Endothelial cell of umbilical vein (primary cell): ENCODE measurements at regions not wholly inside any gene's neighbourhood (a gene's known extent, or its start where the extent isn't known, plus 50 kb on each side); places are given as distances from the start of the nearest gene placed in this dataset.

ENCODE experiments used
- BruUV-seq: library from RNA; stranded (reverse); fragments of 400-500 nt; replicated peaks from 2 replicates; lab custom pipeline; 2021; lab: Mats Ljungman, UMichigan
- CTCF ChIA-PET: fragments of 300-600, 350-600 bp; sonication (Branson Sonifier 250); formaldehyde crosslinking; loops from one replicate; lab custom pipeline; 2021; ENCODE audit warnings: antibody characterized with exemption, inconsistent platforms; lab: Charles Lee
- POLR2A ChIA-PET: fragments of 300-600, 350-600 bp; sonication (Branson Sonifier 250); formaldehyde crosslinking; loops from one replicate; lab custom pipeline; 2021; ENCODE audit warnings: antibody characterized with exemption, inconsistent platforms; lab: Charles Lee
- DNase-seq: peaks from one replicate; pipeline ENCODE4 v3.0.0-alpha.2; 2011; ENCODE audit warnings: low read depth, low spot score
- FAIRE-seq: peaks from 2 replicates; lab custom pipeline; 2011; peaks lifted over from hg19 to GRCh38; lab: Jason Lieb, UNC
- H2AFZ ChIP-seq: 2 replicates; pipeline ENCODE4 v1.6.0; 2012; ENCODE audit warnings: low read depth, low read length, control low read depth, inconsistent platforms
- H3K27ac ChIP-seq: 2 replicates; pipeline ENCODE4 v1.5.1; 2011; ENCODE audit warnings: low read depth, mild to moderate bottlenecking, control low read depth, low read length, moderate library complexity; ENCODE audit not compliant: insufficient read depth
- H3K27me3 ChIP-seq, 2 experiments: 2 replicates each; pipeline versions ENCODE4 v1.6.0 to v1.6.1; 2011; ENCODE audit warnings: low read length in 2 of 2, mixed read lengths in 1 of 2; ENCODE audit not compliant: control insufficient read depth in 2 of 2, insufficient read depth in 2 of 2
- H3K36me3 ChIP-seq, 2 experiments: 2 replicates in 1 of 2; 3 replicates in 1 of 2; pipeline ENCODE4 v1.5.1; 2011; ENCODE audit warnings: low read length in 2 of 2, mild to moderate bottlenecking in 1 of 2, moderate library complexity in 1 of 2; ENCODE audit not compliant: control insufficient read depth in 2 of 2, insufficient read depth in 2 of 2; ENCODE audit errors: extremely low read depth in 1 of 2
- H3K4me1 ChIP-seq: 3 replicates; pipeline ENCODE4 v1.5.1; 2011; ENCODE audit warnings: mild to moderate bottlenecking, low read length; ENCODE audit not compliant: control insufficient read depth, insufficient read depth; ENCODE audit errors: extremely low read depth
- H3K4me2 ChIP-seq: 2 replicates; pipeline ENCODE4 v1.6.1; 2011; ENCODE audit warnings: low read length, control low read depth, mixed read lengths; ENCODE audit not compliant: insufficient read depth
- H3K4me3 ChIP-seq, 3 experiments: fragments of 200-600 bp in 1 of 3; sonication (generic), shearing (Covaris generic) in 1 of 3; replicated peaks in 1 of 3; 2 replicates each; pipeline ENCODE4 v1.5.1; 2011 to 2016; ENCODE audit warnings: control low read depth in 3 of 3, low read length in 3 of 3, mild to moderate bottlenecking in 2 of 3, inconsistent platforms in 1 of 3, low read depth in 1 of 3, moderate library complexity in 1 of 3; ENCODE audit not compliant: insufficient read depth in 1 of 3
- H3K79me2 ChIP-seq: 2 replicates; pipeline ENCODE4 v1.6.0; 2012; ENCODE audit warnings: low read length, inconsistent platforms; ENCODE audit not compliant: control insufficient read depth, insufficient read depth
- H3K9ac ChIP-seq: replicated peaks from 2 replicates; pipeline ENCODE3; 2011; ENCODE audit warnings: low read length, control low read depth; ENCODE audit not compliant: insufficient read depth; ENCODE audit errors: extremely low read depth
- H3K9me1 ChIP-seq: replicated peaks from 3 replicates; pipeline ENCODE4 v1.6.0; 2011; ENCODE audit warnings: mild to moderate bottlenecking, low read length; ENCODE audit not compliant: control insufficient read depth, insufficient read depth; ENCODE audit errors: extremely low read depth
- H3K9me3 ChIP-seq: replicated peaks from 2 replicates; pipeline ENCODE4 v1.5.1; 2012; ENCODE audit warnings: low read length, inconsistent platforms; ENCODE audit not compliant: control insufficient read depth, insufficient read depth
- H4K20me1 ChIP-seq: replicated peaks from 2 replicates; pipeline ENCODE3; 2011; ENCODE audit warnings: mild to moderate bottlenecking, low read length; ENCODE audit not compliant: control insufficient read depth, insufficient read depth; ENCODE audit errors: extremely low read depth
- EZH2 ChIP-seq: IDR thresholded peaks from 2 replicates; pipeline ENCODE4 v1.6.1; 2012; ENCODE audit warnings: borderline replicate concordance, low read depth, mild to moderate bottlenecking, moderate library complexity, low read length, inconsistent platforms; ENCODE audit not compliant: severe bottlenecking
- FOS ChIP-seq: IDR thresholded peaks from 2 replicates; pipeline ENCODE4 v1.6.1; 2011; ENCODE audit warnings: mild to moderate bottlenecking, low read length, moderate library complexity, borderline replicate concordance; ENCODE audit not compliant: insufficient read depth
- GATA2 ChIP-seq: IDR thresholded peaks from 2 replicates; pipeline ENCODE4 v1.7.0; 2011; ENCODE audit warnings: low read depth, mild to moderate bottlenecking, moderate library complexity, mixed read lengths, low read length; ENCODE audit not compliant: insufficient read length, insufficient read depth
- JUN ChIP-seq: IDR thresholded peaks from 2 replicates; pipeline ENCODE4 v1.6.1; 2011; ENCODE audit warnings: borderline replicate concordance, low read depth; ENCODE audit not compliant: insufficient read length, insufficient read depth
- MYC ChIP-seq: IDR thresholded peaks from one replicate; pipeline ENCODE4 v1.6.1; 2011; ENCODE audit warnings: mild to moderate bottlenecking, low read depth, low read length
- POLR2A ChIP-seq: IDR thresholded peaks from 2 replicates; pipeline ENCODE4 v1.6.1; 2012; ENCODE audit warnings: low read depth, mild to moderate bottlenecking, control low read depth, low read length
- POLR2AphosphoS5 ChIP-seq: IDR thresholded peaks from 2 replicates; pipeline ENCODE4 v1.6.1; 2012; ENCODE audit warnings: low read depth, mild to moderate bottlenecking, control low read depth, low read length, moderate library complexity; ENCODE audit not compliant: insufficient read depth
- dilution Hi-C: fragments of 300-500 bp; cut with MboI; formaldehyde crosslinking; loops from one replicate; pipeline ENCODE4 v1.15.0; 2019; ENCODE audit warnings: low sequenced_read_pairs; ENCODE audit not compliant: extremely low pct_ligation_motif_present
- intact Hi-C: fragments of 100-400 bp; cut with micrococcal nuclease; formaldehyde crosslinking; loops from one replicate; pipeline ENCODE4 v1.10.0; 2022
- TF ChIP-seq, protein P1 (sequence below): IDR thresholded peaks from 2 replicates; pipeline ENCODE4 v1.6.1; 2011; ENCODE audit not compliant: insufficient read depth, insufficient read length
- TF ChIP-seq, protein P2 (sequence below), 2 donors: IDR thresholded peaks; 1 replicate in 1 of 2; 2 replicates in 1 of 2; pipeline ENCODE4 v1.5.1; 2011; ENCODE audit warnings: low read length in 2 of 2, mild to moderate bottlenecking in 2 of 2, moderate library complexity in 2 of 2, control low read depth in 1 of 2, inconsistent platforms in 1 of 2, low read depth in 1 of 2; ENCODE audit not compliant: insufficient read depth in 1 of 2; ENCODE audit errors: extremely low read depth in 1 of 2

DNA sequence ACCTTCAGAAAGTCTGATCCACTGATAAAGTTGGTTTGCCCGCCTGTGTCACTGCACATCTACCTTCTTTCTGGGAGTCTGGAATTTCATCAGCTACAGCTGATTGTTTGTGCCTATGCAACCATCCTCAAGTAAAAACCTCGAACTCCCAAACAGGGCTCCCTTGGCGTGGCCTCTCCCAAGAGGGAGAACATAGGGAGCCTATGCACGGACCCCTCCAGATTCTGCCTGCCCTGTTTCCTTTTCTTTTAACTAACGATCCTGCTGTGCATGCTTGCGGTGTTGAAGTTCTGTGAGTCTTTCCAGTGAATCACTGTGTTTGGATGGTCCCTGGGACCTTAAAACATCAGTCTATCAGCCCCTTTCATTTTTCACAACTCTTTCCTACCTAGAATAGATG lies 226.9 kb upstream of the SEMA3D start:
- dilution Hi-C loops: no loop called here

More for the DNA sequence above, 226.9 kb upstream of the SEMA3D start:
- H3K4me2 ChIP-seq: no peak overlapping the region
- no peak for FAIRE-seq
- H3K36me3 ChIP-seq: no peaks in the 10 kb centered on the region
- no peaks in the 10 kb centered on the region for H3K9me3 ChIP-seq
- TF ChIP-seq, protein P1, sequence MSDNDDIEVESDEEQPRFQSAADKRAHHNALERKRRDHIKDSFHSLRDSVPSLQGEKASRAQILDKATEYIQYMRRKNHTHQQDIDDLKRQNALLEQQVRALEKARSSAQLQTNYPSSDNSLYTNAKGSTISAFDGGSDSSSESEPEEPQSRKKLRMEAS: no peak
- TF ChIP-seq MYC: no peak
- TF ChIP-seq GATA2: no peak
- no peak for TF ChIP-seq JUN
- no peak for TF ChIP-seq EZH2
- TF ChIP-seq POLR2AphosphoS5: no peak
- TF ChIP-seq, protein P2, sequence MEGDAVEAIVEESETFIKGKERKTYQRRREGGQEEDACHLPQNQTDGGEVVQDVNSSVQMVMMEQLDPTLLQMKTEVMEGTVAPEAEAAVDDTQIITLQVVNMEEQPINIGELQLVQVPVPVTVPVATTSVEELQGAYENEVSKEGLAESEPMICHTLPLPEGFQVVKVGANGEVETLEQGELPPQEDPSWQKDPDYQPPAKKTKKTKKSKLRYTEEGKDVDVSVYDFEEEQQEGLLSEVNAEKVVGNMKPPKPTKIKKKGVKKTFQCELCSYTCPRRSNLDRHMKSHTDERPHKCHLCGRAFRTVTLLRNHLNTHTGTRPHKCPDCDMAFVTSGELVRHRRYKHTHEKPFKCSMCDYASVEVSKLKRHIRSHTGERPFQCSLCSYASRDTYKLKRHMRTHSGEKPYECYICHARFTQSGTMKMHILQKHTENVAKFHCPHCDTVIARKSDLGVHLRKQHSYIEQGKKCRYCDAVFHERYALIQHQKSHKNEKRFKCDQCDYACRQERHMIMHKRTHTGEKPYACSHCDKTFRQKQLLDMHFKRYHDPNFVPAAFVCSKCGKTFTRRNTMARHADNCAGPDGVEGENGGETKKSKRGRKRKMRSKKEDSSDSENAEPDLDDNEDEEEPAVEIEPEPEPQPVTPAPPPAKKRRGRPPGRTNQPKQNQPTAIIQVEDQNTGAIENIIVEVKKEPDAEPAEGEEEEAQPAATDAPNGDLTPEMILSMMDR (IDR thresholded peaks at IDR 0.05; ENCODE audit: extremely low read depth in 1 of 2, insufficient read depth in 1 of 2, low read depth in 1 of 2, low read length in 2 of 2): no peak
- TF ChIP-seq FOS: no peak
- TF ChIP-seq POLR2A: no peak
- intact Hi-C loops: no loop called here
- ChIA-PET CTCF (no interaction called here), POLR2A (no interaction called here)
- no peak overlapping the region for H3K9ac ChIP-seq
- H3K79me2 ChIP-seq: no peaks in the 10 kb centered on the region
- no peak for DNase-seq
- no peak overlapping the region for H2AFZ ChIP-seq
- H3K4me1 ChIP-seq: no peaks in the 10 kb centered on the region
- BruUV-seq: no TSS peak
- H3K9me1 ChIP-seq: no peaks in the 10 kb centered on the region
- H3K27ac ChIP-seq: no peak overlapping the region
- no peak overlapping the region for H3K4me3 ChIP-seq
- H4K20me1 ChIP-seq: no peaks in the 10 kb centered on the region
- H3K27me3 ChIP-seq: no peaks in the 10 kb centered on the region
